ENCODE measurements at regions not wholly inside any gene's neighbourhood (a gene's known extent, or its start where the extent isn't known, plus 50 kb on each side); places are given as distances from the start of the nearest gene placed in this dataset.
"Not testable (repeated sequence)": the region's sequence is repeated elsewhere in the genome, so short reads cannot be mapped to it uniquely, and the experiment has no call there.

DNA sequence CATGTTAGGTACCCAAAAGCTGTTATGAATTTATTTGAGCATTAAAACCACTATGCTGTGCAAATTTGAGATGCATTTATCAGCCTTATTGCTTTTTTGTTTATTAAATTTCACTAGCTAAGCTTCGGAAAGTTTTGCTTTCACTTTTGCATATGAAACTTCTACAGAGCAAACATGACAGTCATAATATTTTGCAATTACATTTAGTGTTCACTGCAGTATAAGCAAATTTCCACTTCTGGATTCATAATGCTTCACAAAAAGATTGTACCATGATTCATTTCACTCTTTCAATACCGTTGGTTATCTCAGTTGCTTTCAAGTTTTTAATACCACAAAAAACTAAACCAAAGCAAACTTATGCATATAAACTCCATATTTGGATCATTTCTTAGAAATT lies 228.7 kb upstream of the SLC8A1 start:
- Mint-ChIP-seq H3K4me1 (ENCODE audit: unreplicated experiment) (no peaks in the 10 kb centered on the region), H3K4me3 (ENCODE audit: unreplicated experiment) (no peak overlapping the region)
- TF ChIP-seq, protein P1, sequence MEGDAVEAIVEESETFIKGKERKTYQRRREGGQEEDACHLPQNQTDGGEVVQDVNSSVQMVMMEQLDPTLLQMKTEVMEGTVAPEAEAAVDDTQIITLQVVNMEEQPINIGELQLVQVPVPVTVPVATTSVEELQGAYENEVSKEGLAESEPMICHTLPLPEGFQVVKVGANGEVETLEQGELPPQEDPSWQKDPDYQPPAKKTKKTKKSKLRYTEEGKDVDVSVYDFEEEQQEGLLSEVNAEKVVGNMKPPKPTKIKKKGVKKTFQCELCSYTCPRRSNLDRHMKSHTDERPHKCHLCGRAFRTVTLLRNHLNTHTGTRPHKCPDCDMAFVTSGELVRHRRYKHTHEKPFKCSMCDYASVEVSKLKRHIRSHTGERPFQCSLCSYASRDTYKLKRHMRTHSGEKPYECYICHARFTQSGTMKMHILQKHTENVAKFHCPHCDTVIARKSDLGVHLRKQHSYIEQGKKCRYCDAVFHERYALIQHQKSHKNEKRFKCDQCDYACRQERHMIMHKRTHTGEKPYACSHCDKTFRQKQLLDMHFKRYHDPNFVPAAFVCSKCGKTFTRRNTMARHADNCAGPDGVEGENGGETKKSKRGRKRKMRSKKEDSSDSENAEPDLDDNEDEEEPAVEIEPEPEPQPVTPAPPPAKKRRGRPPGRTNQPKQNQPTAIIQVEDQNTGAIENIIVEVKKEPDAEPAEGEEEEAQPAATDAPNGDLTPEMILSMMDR (IDR thresholded peaks at IDR 0.05) = no peak

DNA sequence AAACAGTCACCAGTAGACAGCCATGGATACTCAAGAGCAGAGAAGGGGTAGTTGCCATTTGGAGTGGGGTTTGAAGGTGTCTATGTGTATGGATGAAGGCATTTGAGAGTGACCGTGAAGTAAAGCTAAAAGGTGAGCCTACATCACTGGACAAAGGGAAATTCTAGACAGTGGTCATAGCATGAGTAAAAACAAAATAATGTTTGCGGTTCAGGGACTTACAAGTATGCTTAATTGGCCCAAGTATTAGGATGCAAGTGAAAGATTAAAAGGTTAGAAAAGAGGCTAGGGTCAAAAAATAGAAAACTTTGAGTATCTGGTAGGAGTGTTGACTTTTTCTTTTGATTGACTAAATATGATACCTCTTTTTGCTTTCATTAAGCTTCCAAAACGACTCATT lies 238.1 kb upstream of the SLC8A1 start:
- TF ChIP-seq, protein P1 (IDR thresholded peaks at IDR 0.05) = no peak
- Mint-ChIP-seq H3K4me1 (ENCODE audit: unreplicated experiment) (no peaks in the 10 kb centered on the region), H3K36me3 (ENCODE audit: unreplicated experiment) (no peaks in the 10 kb centered on the region), H3K27ac (ENCODE audit: unreplicated experiment) (no peak overlapping the region), H3K4me3 (ENCODE audit: unreplicated experiment) (no peak overlapping the region), H3K9me3 (ENCODE audit: unreplicated experiment) (no peaks in the 10 kb centered on the region), H3K27me3 (ENCODE audit: unreplicated experiment) (peaks cover 5% of the 10 kb centered on the region)
- no peak for DNase-seq (ENCODE audit: extremely low spot score, unreplicated experiment)

More for the DNA sequence above, 228.7 kb upstream of the SLC8A1 start:
- no peak for DNase-seq (ENCODE audit: extremely low spot score, unreplicated experiment)
- peaks cover 6% of the 10 kb centered on the region for H3K9me3 Mint-ChIP-seq (ENCODE audit: unreplicated experiment)
- H3K36me3 Mint-ChIP-seq (ENCODE audit: unreplicated experiment) = no peaks in the 10 kb centered on the region
- peaks cover 4% of the 10 kb centered on the region for H3K27me3 Mint-ChIP-seq (ENCODE audit: unreplicated experiment)
- no peak overlapping the region for H3K27ac Mint-ChIP-seq (ENCODE audit: unreplicated experiment)

DNA sequence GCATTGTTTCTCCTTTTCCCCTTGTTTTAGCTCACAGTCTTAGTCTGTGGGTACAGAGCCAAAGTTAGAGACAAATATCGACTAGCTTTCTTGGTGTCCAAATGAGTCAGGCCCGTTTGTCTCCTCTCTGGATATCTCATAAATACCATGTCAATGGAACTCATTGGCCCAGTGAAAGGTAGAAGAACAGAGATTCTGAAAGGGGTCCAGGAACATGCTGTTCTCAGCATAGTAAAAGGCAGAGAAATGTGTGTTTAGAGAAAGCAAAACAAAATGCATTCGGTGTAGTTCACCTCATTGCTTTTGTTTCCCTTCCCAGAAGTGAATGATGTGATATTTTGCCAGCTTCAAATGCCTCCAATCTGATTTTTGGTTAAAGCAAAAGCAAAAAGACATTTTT lies 238.6 kb upstream of the SLC8A1 start:
- TF ChIP-seq, protein P1 (IDR thresholded peaks at IDR 0.05) = no peak
- no peak for DNase-seq (ENCODE audit: extremely low spot score, unreplicated experiment)
- Mint-ChIP-seq H3K4me3 (ENCODE audit: unreplicated experiment) (no peak overlapping the region), H3K9me3 (ENCODE audit: unreplicated experiment) (no peaks in the 10 kb centered on the region), H3K27me3 (ENCODE audit: unreplicated experiment) (peaks cover 5% of the 10 kb centered on the region), H3K27ac (ENCODE audit: unreplicated experiment) (no peak overlapping the region), H3K4me1 (ENCODE audit: unreplicated experiment) (no peaks in the 10 kb centered on the region), H3K36me3 (ENCODE audit: unreplicated experiment) (no peaks in the 10 kb centered on the region)

DNA sequence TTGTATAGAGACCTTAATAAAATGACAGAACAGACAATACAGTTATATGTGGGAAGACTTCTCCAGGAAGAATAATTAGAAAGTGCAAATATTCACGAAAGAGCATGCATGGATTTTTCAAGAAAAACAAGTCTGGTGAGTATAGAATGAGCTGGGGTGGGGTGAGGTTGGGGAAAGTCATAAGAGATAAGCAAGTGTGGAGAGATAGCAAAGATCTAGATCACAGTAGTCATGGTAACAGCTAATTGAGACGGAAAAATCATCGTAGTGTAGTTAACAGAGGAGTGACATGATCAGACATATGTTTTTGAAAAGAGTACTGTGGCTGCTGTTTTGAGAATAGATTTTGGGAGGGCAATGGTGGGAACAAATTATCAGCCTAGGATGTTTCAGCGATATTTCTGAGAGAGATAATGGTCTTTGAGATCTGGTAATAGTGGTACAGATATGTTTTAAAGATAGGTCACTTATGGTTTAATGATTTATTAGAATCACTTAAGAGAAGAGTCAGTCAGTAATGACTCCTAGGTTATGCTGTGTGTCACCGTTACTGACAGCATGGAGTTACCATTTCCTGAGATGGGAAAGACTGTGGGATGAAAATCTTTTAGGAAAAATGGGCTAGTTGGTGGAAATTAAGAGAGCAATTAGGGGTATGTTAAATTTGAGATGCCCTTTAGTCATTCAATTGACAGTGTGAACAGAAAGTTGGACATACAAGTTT lies 248.5 kb upstream of the SLC8A1 start:
- TF ChIP-seq, protein P1 (IDR thresholded peaks at IDR 0.05) = no peak
- H3K9me3 Mint-ChIP-seq (ENCODE audit: unreplicated experiment) = no peaks in the 10 kb centered on the region
- no peak overlapping the region for H3K4me3 Mint-ChIP-seq (ENCODE audit: unreplicated experiment)
- no peaks in the 10 kb centered on the region for H3K36me3 Mint-ChIP-seq (ENCODE audit: unreplicated experiment)
- no peaks in the 10 kb centered on the region for H3K27me3 Mint-ChIP-seq (ENCODE audit: unreplicated experiment)
- no peak for DNase-seq (ENCODE audit: extremely low spot score, unreplicated experiment)
- H3K4me1 Mint-ChIP-seq (ENCODE audit: unreplicated experiment) = no peaks in the 10 kb centered on the region
- no peak overlapping the region for H3K27ac Mint-ChIP-seq (ENCODE audit: unreplicated experiment)

DNA sequence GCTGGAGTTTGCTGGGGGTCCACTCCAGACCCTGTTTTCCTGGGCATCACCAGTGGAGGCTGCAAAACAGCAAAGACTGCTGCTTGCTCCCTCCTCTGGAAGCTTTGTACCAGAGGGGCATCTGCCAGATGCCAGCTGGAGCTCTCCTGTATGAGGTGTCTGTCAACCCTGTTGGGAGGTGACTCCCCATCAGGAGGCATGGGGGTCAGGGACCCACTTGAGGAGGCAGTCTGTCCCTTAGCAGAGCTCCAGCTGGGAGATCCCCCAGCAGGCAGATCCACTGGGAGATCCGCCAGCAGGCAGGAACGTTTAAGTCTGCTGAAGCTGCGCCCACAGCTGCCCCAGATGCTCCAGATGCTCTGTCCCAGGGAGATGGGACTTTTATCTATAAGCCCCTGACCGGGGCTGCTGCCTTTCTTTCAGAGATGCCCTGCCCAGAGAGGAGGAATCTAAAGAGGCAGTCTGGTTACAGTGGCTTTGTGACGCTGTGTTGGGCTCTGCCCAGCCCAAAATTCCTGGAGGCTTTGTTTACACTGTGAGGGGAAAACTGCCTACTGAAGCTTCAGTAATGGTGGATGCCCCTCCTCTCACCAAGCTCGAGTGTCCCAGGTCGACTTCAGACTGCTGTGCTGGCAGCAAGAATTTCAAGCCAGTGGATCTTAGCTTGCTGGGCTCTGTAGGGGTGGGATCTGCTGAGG lies 260.5 kb upstream of the SLC8A1 start:
- H3K36me3 Mint-ChIP-seq (ENCODE audit: unreplicated experiment); H3K4me1 Mint-ChIP-seq (ENCODE audit: unreplicated experiment); H3K9me3 Mint-ChIP-seq (ENCODE audit: unreplicated experiment); H3K27ac Mint-ChIP-seq (ENCODE audit: unreplicated experiment); H3K4me3 Mint-ChIP-seq (ENCODE audit: unreplicated experiment); DNase-seq (ENCODE audit: extremely low spot score, unreplicated experiment): not testable (repeated sequence)
- H3K27me3 Mint-ChIP-seq (ENCODE audit: unreplicated experiment) = peaks cover 19% of the 10 kb centered on the region
